IMR-90 (cell line): ENCODE measurements at regions not wholly inside any gene's neighbourhood (a gene's known extent, or its start where the extent isn't known, plus 50 kb on each side); places are given as distances from the start of the nearest gene placed in this dataset.

Experiments
- ATAC-seq: fragments of 200-7000 bp; cut with Tn5 transposase; 2 replicates; pipeline ENCODE4 v1.9.1; 2020; ENCODE audit warnings: low read depth, mild to moderate bottlenecking, moderate library complexity
- BruUV-seq: library from RNA; stranded (reverse); fragments of 400-500 nt; replicated peaks from 2 replicates; lab custom pipeline; 2021; lab: Mats Ljungman, UMichigan
- CTCF ChIA-PET: fragments of 300-600 bp; formaldehyde crosslinking; extraction: SDS; loops from one replicate; lab custom pipeline; 2021; ENCODE audit warnings: antibody characterized with exemption; lab: Yijun Ruan, JAX
- POLR2A ChIA-PET: fragments of 300-600 bp; sonication (Branson Sonifier 250); formaldehyde crosslinking; loops from one replicate; lab custom pipeline; 2022; ENCODE audit warnings: antibody characterized with exemption; ENCODE audit not compliant: unreplicated experiment; lab: Charles Lee
- DNase-seq: peaks from one replicate; pipeline ENCODE4 v3.0.0; 2013
- H2AFZ ChIP-seq: replicated peaks from 2 replicates; pipeline ENCODE3; 2013; ENCODE audit warnings: low read length, mild to moderate bottlenecking; ENCODE audit not compliant: poor library complexity
- H2AK5ac ChIP-seq: 2 replicates; pipeline ENCODE4 v1.6.1; 2013; ENCODE audit warnings: low read depth, low read length, inconsistent platforms
- H2AK9ac ChIP-seq: replicated peaks from 2 replicates; pipeline ENCODE3; 2013; ENCODE audit warnings: mild to moderate bottlenecking, low read depth, low read length, moderate library complexity; ENCODE audit not compliant: poor library complexity
- H2BK120ac ChIP-seq: 2 replicates; pipeline ENCODE4 v1.6.1; 2013; ENCODE audit warnings: low read depth, low read length, inconsistent platforms
- H2BK15ac ChIP-seq: 3 replicates; pipeline ENCODE4 v1.6.1; 2013; ENCODE audit warnings: low read depth, low read length, inconsistent platforms
- H2BK20ac ChIP-seq: 2 replicates; pipeline ENCODE4 v1.6.1; 2013; ENCODE audit warnings: low read depth, mild to moderate bottlenecking, inconsistent platforms, low read length, moderate library complexity
- H2BK5ac ChIP-seq: 2 replicates; pipeline ENCODE4 v1.6.1; 2013; ENCODE audit warnings: mild to moderate bottlenecking, low read depth, low read length, inconsistent platforms; ENCODE audit not compliant: poor library complexity, severe bottlenecking
- H3K14ac ChIP-seq: replicated peaks from 2 replicates; pipeline ENCODE4 v1.6.1; 2013; ENCODE audit warnings: low read depth, low read length, inconsistent platforms
- H3K18ac ChIP-seq: 2 replicates; pipeline ENCODE4 v1.6.1; 2013; ENCODE audit warnings: low read depth, low read length, control low read depth
- H3K23ac ChIP-seq: 2 replicates; pipeline ENCODE4 v1.6.1; 2013; ENCODE audit warnings: low read depth, low read length, inconsistent platforms
- H3K27ac ChIP-seq: 2 replicates; pipeline ENCODE4 v1.5.1; 2013; ENCODE audit warnings: mild to moderate bottlenecking, control low read depth, low read length; ENCODE audit not compliant: insufficient read depth
- H3K27me3 ChIP-seq: 2 replicates; pipeline ENCODE4 v1.6.1; 2013; ENCODE audit warnings: low read length; ENCODE audit not compliant: control insufficient read depth, insufficient read depth
- H3K36me3 ChIP-seq: 2 replicates; pipeline ENCODE4 v1.6.1; 2013; ENCODE audit warnings: low read length, mixed read lengths; ENCODE audit not compliant: control insufficient read depth, insufficient read depth
- H3K4ac ChIP-seq: 2 replicates; pipeline ENCODE4 v1.6.1; 2013; ENCODE audit warnings: low read depth, low read length, inconsistent platforms
- H3K4me1 ChIP-seq: 2 replicates; pipeline ENCODE4 v1.6.1; 2013; ENCODE audit warnings: low read length, mixed read lengths; ENCODE audit not compliant: control insufficient read depth, insufficient read depth
- H3K4me2 ChIP-seq: 2 replicates; pipeline ENCODE4 v1.6.1; 2013; ENCODE audit warnings: low read depth, mild to moderate bottlenecking, control low read depth, low read length, moderate library complexity
- H3K4me3 ChIP-seq: 2 replicates; pipeline ENCODE4 v1.5.1; 2013; ENCODE audit warnings: low read depth, mild to moderate bottlenecking, control low read depth, low read length, moderate library complexity; ENCODE audit not compliant: insufficient read depth
- H3K56ac ChIP-seq: 2 replicates; pipeline ENCODE4 v1.6.1; 2013; ENCODE audit warnings: low read length, inconsistent platforms; ENCODE audit not compliant: insufficient read depth; ENCODE audit errors: extremely low read depth
- H3K79me1 ChIP-seq, 2 experiments: 2 replicates each; pipeline ENCODE4 v1.6.1; 2013; ENCODE audit warnings: low read length in 2 of 2, inconsistent platforms in 1 of 2, low read depth in 1 of 2
- H3K9ac ChIP-seq: 2 replicates; pipeline ENCODE4 v1.6.1; 2013; ENCODE audit warnings: low read depth, low read length, control low read depth
- H3K9me1 ChIP-seq: 2 replicates; pipeline ENCODE4 v1.6.1; 2013; ENCODE audit warnings: low read length, inconsistent platforms; ENCODE audit not compliant: insufficient read depth
- H3K9me3 ChIP-seq: 2 replicates; pipeline ENCODE4 v1.6.1; 2013; ENCODE audit warnings: low read length; ENCODE audit not compliant: control insufficient read depth, insufficient read depth
- H4K20me1 ChIP-seq: 2 replicates; pipeline ENCODE4 v1.6.1; 2013; ENCODE audit warnings: low read length, inconsistent platforms; ENCODE audit not compliant: insufficient read depth
- H4K5ac ChIP-seq: 2 replicates; pipeline ENCODE4 v1.6.1; 2013; ENCODE audit warnings: mild to moderate bottlenecking, low read depth, low read length, control low read depth
- H4K8ac ChIP-seq, 2 experiments: 2 replicates each; pipeline ENCODE4 v1.6.1; 2013; ENCODE audit warnings: low read depth in 2 of 2, low read length in 2 of 2, control low read depth in 1 of 2, inconsistent platforms in 1 of 2
- H4K91ac ChIP-seq: 2 replicates; pipeline ENCODE4 v1.6.1; 2013; ENCODE audit warnings: low read depth, low read length, inconsistent platforms; ENCODE audit not compliant: insufficient read depth
- FOS ChIP-seq: fragments of 150-350 bp; IDR thresholded peaks from 2 replicates; pipeline ENCODE4 v1.6.1; 2016; ENCODE audit warnings: low read depth, low read length
- MAFK ChIP-seq: IDR thresholded peaks from 2 replicates; pipeline ENCODE4 v1.6.1; 2012; ENCODE audit warnings: low read depth, low read length, improper control_type of control experiment
- MXI1 ChIP-seq: IDR thresholded peaks from 2 replicates; pipeline ENCODE4 v1.6.1; 2012; ENCODE audit warnings: low read depth, mild to moderate bottlenecking, low read length, moderate library complexity, borderline replicate concordance
- POLR2A ChIP-seq: IDR thresholded peaks from 2 replicates; pipeline ENCODE4 v1.6.1; 2012; ENCODE audit warnings: mild to moderate bottlenecking, low read depth, low read length
- WGBS, 2 experiments: methylation state at CpG; one replicate each; pipeline versions ENCODE4 v1.1.5 to v1.1.7; 2013; ENCODE audit warnings: missing lambda C conversion rate in 2 of 2; ENCODE audit not compliant: insufficient read length in 1 of 2; ENCODE audit errors: extremely low coverage in 2 of 2; 5-methylcytosine and 5-hydroxymethylcytosine counted together
- dilution Hi-C: fragments of 300-500 bp; cut with HindIII; formaldehyde crosslinking; loops from one replicate; pipeline ENCODE4 v1.14.3; 2018; ENCODE audit warnings: low sequenced_read_pairs; ENCODE audit not compliant: unreplicated experiment
- in situ Hi-C: fragments of 300-500 bp; cut with MboI; formaldehyde crosslinking; loops from 3 replicates; pipeline ENCODE4 v1.14.3; 2019; ENCODE audit warnings: low sequenced_read_pairs, inconsistent platforms, mixed read lengths
- intact Hi-C: fragments of 100-400 bp; cut with micrococcal nuclease; formaldehyde crosslinking; loops from 2 replicates; pipeline ENCODE4 v1.10.0; 2022

GRCh38 chr2:120605231-120605935 lies 130.3 kb upstream of the GLI2 start:
- Histone ChIP-seq H3K9me1 (no peaks in the 10 kb centered on the region), H3K27ac (no peak overlapping the region), H2AFZ (peak overlapping the region; percentile 51), H3K23ac (peak overlapping the region; percentile 45; the same call in 1 of the 2 replicates), H4K20me1 (no peaks in the 10 kb centered on the region), H4K8ac (no peak overlapping the region; a peak in 2 of 4 replicates), H3K4me1 (peaks cover 2% of the 10 kb centered on the region; the same call in 1 of the 2 replicates), H2AK9ac (no peak overlapping the region), H2BK5ac (no peak overlapping the region), H3K27me3 (peaks cover 24% of the 10 kb centered on the region; the same call in 1 of the 2 replicates), H3K36me3 (no peaks in the 10 kb centered on the region), H3K56ac (no peak overlapping the region), H4K5ac (no peak overlapping the region), H3K4me2 (no peak overlapping the region), H2AK5ac (peak overlapping the region; percentile 24; the same call in 1 of the 2 replicates), H3K4me3 (no peak overlapping the region), H4K91ac (0 out of 2 replicates have a peak overlapping the region, but pooled peaks have one; percentile 9), H3K79me1 (no peaks in the 10 kb centered on the region), H3K9me3 (no peaks in the 10 kb centered on the region), H3K9ac (no peak overlapping the region), H3K4ac (no peak overlapping the region), H3K14ac (no peak overlapping the region), H2BK120ac (peak overlapping the region; percentile 26; the same call in 1 of the 2 replicates), H2BK20ac (no peak overlapping the region), H3K18ac (no peak overlapping the region), H2BK15ac (peak overlapping the region; percentile 51; the same call in 1 of the 3 replicates)
- intact Hi-C loops: no loop called here
- CTCF ChIA-PET: no interaction called here
- in situ Hi-C loops: no loop called here
- TF ChIP-seq MXI1 (no peak), MAFK (no peak), FOS (no peak), POLR2A (no peak)
- dilution Hi-C loops: no loop called here
- POLR2A ChIA-PET: no interaction called here
- 58% methylated on average over 5 of the region's 10 CpGs; no CpG with 5 or more reads in 1 of the 2 experiments for WGBS, 2 experiments
- ATAC-seq (no peak), DNase-seq (peak; percentile 31)
- no TSS peak for BruUV-seq
